SU-DHL-6 (cell line): ENCODE measurements at regions not wholly inside any gene's neighbourhood (a gene's known extent, or its start where the extent isn't known, plus 50 kb on each side); places are given as distances from the start of the nearest gene placed in this dataset.

Source experiments
- EZH2phosphoT487 ChIP-seq: fragments of 200-600 bp; sonication (generic), shearing (Covaris generic); conservative IDR thresholded peaks from 2 replicates; pipeline ENCODE4 v1.6.1; 2018; ENCODE audit warnings: mild to moderate bottlenecking, antibody characterized with exemption, low read length, moderate library complexity, mixed read lengths
- TF ChIP-seq, protein P1 (sequence below): fragments of 200-600 bp; sonication (generic); IDR thresholded peaks from one replicate; pipeline ENCODE4 v1.5.1; 2017; ENCODE audit warnings: antibody characterized with exemption, mild to moderate bottlenecking, low read length, moderate library complexity; ENCODE audit not compliant: insufficient read depth, poor library complexity, severe bottlenecking

- TF ChIP-seq, protein P1, sequence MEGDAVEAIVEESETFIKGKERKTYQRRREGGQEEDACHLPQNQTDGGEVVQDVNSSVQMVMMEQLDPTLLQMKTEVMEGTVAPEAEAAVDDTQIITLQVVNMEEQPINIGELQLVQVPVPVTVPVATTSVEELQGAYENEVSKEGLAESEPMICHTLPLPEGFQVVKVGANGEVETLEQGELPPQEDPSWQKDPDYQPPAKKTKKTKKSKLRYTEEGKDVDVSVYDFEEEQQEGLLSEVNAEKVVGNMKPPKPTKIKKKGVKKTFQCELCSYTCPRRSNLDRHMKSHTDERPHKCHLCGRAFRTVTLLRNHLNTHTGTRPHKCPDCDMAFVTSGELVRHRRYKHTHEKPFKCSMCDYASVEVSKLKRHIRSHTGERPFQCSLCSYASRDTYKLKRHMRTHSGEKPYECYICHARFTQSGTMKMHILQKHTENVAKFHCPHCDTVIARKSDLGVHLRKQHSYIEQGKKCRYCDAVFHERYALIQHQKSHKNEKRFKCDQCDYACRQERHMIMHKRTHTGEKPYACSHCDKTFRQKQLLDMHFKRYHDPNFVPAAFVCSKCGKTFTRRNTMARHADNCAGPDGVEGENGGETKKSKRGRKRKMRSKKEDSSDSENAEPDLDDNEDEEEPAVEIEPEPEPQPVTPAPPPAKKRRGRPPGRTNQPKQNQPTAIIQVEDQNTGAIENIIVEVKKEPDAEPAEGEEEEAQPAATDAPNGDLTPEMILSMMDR, result no peak
- no peak for TF ChIP-seq EZH2phosphoT487
Measured at GRCh38 chrX:28278726-28279125, 297.5 kb upstream of the DCAF8L1 start.
